GF-D8 (cell line): ENCODE measurements at regions not wholly inside any gene's neighbourhood (a gene's known extent, or its start where the extent isn't known, plus 50 kb on each side); places are given as distances from the start of the nearest gene placed in this dataset.

Source experiments
- DNase-seq: peaks from one replicate; lab custom pipeline; 2025; lab: John Stamatoyannopoulos, UW

DNA sequence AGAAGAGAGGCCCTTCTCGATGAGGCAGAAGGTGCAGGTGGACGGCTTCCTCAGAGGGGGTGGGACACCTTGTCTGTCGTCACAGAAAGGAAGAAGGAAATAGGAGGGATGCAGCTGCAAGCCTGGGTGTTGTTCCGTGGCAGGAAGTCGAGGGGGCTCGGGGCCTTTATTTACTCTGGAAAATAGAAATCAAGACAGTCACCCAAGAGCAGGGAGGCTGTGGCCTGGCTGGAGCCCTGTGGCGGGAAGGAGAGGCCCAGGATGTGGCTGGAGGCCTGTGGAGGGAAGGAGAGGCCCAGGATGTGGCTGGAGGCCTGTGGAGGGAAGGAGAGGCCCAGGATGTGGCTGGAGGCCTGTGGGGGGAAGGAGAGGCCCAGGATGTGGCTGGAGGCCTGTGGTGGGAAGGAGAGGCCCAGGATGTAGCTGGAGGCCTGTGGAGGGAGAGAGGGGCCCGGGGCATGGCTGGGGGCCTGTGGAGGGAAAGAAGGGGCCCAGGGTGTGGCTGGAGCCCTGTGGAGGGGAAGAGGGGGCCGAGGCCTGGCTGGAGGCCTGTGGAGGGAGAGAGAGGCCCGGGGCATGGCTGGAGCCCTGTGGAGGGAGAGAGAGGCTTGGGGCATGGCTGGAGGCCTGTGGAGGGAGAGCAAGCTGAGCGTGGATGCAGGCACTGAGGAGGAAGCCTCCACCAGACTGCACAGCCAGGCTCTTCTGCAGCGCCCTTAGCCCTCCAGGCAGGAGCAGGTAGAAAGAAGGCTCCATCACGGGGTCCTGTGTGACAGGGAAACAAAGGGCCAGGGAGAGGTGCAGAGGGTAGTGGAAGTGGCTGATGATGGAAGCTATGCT is 97.3 kb upstream of the SFMBT2 start:
- DNase-seq: peak; percentile 29

DNA sequence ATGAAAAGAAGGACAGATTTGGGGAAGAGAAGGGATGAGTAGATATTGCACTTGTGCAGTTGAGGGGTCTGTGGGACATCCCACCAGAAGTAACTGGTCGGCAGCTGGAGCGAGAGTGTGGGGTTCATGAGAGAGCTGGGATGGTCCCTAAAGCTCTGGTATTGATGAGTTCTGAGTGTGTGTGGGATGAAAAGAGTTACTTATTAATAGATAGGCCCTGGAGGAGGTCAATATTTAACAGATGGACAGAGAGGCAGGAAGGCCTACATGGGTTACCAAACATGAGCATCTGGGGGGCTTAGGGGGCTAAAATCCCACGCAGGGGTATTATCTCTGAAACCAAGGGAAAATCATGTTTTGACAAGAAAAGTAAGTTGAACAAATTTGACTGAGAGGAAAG is 95.7 kb upstream of the SFMBT2 start:
- no peak for DNase-seq

DNA sequence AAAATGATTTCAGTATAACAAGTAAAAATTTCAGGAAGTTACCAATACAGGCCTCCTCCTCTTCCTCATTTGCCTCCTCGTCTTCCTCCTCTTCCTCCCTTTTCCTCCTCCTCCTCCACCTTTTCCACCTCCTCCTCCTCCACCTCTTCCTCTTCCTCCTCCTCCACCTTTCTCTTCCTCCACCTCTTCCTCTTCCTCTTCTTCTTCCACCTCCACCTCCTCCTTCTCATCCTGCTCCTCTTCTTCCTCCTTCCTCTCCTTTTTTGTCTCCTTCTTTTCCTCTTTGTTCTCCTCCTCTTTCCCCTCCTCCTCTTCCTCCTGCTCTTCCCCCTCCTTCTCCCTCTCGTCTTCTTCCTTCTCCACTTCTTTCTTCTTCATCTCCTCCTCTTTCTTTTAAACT is 94.4 kb upstream of the SFMBT2 start:
- no peak for DNase-seq

DNA sequence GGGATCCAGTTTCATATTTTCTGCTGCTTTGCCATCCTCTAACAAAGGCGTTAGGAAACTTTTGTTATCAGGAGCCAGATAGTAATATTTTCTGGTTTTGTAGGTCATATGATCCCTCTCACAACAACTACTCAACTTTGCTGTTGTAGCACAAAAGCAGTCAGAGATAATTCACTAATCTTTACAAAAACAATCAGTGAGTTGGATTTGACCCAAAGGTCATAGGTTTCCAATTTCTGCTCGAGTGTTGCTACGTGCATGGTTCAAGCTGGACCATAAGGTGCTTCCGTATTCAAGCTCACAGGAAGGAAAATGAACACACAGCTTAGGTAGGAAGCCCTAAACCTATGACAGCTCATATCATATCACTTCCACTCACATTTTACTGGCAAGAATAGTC is 92.4 kb upstream of the SFMBT2 start:
- DNase-seq: no peak

DNA sequence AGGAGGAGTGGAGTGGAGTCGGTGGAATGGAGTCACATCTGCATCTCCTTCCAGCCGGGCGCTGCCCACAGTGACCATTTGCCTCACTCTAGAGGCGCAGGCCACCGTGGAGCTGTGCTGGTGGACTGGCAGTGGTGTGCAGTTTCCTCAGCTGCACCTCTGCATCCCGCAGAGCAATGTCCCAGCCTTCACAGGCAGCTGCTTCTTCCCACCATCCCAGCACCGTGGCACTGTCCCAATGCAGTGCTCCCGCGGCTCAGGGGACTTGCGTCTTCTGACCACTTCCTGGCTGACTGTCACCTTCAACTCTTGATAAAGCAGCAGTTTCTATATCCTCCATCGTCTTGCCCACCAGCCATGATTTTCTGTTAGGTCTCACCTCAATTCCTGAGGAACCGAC is 90.3 kb upstream of the SFMBT2 start:
- DNase-seq: no peak

DNA sequence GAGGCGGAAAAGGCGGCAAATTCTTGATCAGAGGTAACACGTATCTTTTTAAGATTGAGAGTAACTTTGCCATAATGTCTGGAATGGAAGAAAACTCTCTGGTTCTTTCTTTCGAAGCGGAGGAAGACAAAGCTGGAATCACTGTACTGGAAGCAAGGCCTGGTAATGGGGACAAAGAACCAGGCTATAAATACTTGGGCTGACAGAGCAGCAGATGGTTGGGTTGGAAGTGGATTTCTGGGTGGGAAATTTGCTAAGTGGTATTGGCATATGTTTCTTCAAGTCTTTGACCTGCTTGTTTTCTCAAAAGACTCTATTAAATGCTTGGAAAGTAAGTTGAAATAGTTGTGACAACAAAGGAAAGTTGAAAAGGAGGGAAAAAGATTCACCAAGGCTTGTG is 87.3 kb upstream of the SFMBT2 start:
- DNase-seq: no peak

DNA sequence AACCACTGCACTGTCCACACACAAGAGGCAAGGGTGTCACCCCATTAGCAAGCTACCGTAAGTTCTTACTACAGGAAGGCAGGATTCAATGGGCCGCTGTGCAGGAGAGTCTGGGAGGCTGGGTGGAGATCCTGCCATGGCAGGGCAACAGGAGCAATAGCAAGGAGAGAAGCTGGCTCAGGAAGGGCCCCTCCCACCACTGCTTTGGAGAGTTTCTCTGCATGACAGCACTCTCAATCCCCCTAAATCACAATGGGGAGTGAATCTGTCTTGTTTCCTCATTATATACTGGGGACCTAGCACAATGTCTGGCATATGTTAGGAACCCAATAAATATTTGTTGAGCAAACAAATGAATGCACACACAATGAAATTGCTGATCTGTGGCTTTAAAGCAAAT is 83.2 kb upstream of the SFMBT2 start:
- no peak for DNase-seq

DNA sequence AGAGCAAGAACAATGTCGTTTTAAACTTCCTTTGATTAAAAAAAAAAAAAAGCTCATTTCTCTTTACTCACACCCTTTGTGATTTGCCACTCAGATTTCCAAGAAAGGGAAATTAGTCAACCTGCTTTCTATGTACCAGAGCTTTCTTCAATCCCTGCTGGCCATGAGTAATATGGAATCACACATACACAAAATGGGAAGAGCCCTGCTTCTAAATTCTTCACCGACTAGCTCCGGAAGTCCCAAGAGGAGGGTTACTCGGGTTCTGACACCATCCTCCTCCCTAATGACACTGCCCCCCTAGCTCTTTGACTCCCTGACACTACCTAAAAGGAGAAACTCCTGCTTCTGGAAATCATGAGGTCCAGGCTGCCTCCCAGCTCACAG is 81.8 kb upstream of the SFMBT2 start:
- DNase-seq: no peak

DNA sequence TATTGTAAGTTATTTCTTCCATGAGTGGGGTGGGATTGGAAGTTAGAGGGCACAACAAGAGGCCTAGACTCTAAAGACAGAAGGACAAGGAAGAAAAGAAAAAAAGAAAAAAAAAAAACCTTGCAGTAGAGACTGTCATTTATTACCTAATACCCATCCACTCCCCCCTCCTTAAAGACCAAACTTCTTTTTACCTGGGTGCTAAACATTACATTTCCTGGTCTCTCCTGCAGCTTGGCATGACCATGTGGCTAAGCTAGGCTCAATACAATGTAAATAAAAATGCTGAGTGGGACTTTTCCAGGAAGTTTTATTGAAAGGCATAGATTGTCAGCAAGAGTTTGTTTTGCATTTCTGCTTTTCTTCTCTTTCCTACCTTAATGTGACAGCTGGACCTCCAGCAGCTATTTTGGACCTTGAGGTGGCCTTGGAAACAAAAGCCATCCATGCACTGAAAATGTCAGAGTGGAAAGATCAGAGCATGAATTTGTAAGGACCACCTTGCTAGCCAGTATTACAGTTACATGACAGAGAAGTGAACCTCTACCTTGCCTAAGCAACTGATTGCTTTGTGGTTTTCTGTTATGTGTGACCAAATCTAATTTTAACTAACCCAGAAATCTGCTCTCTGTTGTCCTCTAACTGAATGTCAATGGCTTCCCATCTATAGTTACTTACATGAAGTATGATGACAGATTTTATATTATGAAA is 81.3 kb upstream of the SFMBT2 start:
- DNase-seq: no peak

DNA sequence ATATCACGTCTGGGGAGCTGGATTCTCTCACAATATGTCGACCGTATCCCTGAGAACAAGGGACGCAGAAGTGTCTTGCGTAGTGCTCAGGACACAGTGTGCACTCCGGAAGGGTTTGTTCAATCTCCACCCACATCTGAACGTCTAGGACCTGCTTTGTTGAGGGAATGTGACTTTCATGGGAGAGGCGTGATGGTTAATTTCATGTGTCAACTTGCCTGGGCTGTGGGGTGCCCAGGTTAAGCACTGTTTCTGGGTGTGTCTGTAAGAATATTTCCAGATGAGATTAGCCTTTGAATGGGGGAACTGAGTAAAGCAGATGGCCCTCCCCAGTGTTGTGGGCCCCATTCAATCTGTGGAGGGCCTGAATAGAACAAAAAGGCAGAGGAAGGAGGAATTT is 80.4 kb upstream of the SFMBT2 start:
- DNase-seq: no peak

DNA sequence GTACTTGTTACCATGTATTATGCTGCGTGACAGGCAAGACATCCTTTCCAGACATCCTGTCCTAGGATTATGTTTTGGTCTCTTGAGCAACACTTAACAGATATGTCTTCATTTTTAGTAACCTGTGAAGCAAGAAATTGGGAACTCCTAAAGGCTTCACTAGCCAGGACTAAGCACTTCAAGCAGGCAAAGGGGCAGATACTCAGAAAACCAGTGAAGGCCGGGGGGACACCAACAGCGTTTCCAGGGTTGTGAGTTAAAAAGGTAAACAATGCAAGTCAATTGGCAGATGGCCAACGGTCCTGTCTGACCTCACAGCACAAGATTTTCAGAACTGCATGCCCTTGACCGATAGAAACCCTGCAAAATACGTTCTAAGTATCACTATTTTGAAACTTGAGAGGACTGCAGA is 77.6 kb upstream of the SFMBT2 start:
- DNase-seq: no peak

DNA sequence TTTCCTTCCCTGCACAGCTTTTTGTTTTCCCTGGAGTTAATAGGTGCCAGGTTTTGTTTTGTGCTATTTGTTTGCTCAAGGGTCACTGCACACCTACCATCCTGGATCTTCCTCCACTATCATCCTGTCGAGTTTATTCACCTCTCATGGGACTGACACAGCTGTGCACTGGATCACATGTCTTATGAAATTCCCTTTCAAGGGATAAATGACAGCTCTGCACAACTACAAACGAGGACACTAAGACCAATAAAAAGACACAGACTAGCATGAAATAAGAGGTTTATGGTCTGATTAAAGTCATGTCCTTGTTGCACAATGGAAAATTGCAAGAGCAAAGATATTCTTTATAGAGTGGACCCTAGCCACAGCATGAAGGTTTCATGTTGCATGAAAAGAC is 76.7 kb upstream of the SFMBT2 start:
- DNase-seq: no peak

DNA sequence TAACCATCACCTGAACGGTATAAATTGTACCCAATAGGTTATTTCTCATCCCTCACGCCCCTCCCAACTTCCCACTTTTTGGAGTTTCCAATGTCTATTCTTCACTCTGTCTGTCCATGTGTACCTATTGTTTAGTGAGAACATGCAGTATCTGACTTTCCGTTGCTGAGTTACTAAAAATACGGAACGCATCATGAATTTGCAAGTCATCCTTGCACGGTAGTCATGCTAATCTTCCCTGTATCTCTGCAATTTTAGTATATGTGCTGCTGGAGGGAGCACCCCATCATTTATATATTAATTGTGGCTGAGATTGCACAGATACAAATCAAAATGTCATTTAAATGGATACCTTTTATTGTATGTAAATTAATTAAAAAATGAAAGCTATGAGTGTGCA is 75.7 kb upstream of the SFMBT2 start:
- DNase-seq: no peak

DNA sequence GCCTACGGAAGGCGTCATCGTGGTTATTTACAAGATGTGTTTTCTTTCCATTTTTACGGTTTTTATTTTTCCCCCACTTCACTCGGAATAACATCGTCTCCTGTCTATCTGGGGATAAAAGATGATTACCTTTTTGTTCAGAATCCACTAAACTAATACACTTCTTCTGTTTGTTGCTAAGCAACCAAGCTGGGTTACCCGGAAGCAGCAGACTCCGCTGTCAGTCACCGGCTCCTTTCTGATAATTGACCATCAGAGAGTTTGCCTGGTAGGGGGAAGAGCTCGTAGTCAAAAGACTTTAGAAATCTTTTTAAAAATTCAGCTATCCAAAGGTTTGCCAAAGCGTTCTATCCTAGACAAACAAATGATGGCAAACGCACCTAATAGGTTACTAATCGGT is 75.0 kb upstream of the SFMBT2 start:
- DNase-seq: no peak

DNA sequence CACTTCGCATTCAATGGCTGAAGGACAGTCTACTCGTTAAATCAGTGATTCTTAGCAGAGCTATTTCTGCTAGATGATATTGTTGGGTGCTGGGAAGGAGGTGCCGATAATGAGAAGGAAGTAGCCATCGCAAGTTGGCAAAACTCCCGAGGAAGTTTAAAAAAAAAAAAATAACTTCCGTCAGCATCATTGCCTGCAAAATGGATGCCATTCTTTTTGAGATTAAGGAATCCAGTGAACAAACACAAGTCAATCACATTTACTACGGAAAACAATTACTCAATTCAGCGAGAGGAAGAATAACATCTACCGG is 74.4 kb upstream of the SFMBT2 start:
- no peak for DNase-seq

DNA sequence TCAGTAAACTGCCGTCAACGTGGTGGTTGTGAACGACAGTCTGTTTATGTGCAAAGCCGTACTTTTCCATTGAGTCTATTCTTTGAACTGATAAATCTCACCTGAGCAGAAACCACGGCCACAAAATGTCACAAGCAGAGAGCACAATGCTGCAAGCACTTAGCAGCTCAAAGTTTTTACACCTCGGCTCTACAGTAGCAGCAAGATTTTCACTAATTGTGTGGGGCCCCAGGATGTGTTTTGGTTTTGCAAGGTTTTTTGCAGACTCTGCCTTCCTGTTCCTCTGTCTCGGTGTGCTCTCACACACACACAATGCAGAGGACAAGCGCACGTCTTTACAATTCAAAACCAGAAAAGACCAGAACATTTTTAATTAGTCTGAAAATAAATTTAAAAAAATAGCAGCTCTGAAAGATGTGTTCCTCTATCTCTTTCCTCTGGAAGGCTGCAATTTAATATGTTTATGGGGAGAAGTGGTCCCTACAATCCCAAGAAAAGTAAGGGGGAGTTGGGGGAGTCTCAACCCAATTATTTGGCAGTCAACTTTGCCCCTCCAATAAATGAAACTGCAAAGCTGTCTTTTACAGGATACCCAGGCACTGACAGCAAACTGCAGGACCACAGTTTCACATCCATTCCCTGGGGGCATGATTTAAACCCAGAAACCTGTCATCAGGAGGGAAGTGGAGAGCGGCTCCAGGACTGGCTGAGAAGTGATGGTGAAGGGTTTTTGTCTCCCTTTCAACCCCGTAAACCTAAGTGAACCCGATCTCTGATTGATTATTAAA is 73.8 kb upstream of the SFMBT2 start:
- peak; percentile 63 for DNase-seq

DNA sequence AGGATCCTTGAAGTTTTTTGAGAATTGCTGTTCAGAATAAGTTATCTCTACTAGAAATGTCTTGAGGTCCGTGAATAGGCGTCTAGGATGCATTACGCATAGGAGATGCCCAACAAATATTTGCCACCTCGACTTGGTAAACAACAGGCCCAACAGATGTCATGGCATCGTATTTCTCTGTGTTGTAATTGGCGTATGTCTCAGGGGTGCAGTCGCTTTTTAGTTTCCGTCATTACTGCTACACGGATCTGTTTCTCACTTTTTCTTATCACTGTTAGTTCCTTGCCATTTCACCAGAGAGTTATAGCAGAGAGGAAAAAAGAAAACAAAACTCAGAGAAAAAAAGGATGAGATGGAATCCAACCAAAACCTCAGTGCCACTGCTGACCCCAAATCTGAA is 73.0 kb upstream of the SFMBT2 start:
- no peak for DNase-seq

DNA sequence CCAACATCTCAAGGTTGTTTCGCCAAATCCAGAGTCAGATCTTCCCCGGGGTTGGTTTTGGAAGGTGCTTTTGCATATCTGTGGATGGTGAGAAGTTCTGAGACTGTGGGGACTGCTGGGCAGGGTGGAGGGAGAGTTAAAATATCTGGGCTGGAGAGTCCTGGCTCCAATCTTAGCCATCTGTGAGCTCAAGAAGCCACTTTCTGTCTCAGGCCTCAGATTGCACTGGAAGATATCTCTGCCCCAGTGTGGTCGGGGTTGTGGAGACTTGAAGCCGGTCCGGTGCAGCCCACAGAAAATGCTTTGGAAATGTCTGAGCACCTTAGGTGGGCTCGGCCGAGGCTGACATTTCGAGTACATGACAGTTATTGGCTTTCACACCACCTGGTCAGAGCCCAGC is 72.2 kb upstream of the SFMBT2 start:
- no peak for DNase-seq

DNA sequence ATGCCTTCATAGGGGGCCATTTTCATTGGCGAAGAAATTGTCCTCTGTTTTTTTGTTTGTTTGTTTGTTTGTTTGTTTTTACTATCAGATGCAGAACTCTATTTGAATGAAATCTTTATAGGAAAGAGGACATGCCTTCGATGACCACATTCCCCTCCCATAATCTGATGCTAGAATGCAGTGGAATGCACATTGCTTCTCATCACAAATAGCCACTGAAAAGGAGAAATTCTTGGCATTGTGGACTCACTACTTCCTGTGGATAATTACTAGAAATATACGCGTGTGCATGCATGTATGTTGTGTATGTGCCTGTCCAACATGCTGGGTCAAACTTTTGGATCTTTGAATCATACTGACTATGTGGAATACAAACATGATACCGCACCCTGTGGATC is 70.5 kb upstream of the SFMBT2 start:
- DNase-seq: no peak

DNA sequence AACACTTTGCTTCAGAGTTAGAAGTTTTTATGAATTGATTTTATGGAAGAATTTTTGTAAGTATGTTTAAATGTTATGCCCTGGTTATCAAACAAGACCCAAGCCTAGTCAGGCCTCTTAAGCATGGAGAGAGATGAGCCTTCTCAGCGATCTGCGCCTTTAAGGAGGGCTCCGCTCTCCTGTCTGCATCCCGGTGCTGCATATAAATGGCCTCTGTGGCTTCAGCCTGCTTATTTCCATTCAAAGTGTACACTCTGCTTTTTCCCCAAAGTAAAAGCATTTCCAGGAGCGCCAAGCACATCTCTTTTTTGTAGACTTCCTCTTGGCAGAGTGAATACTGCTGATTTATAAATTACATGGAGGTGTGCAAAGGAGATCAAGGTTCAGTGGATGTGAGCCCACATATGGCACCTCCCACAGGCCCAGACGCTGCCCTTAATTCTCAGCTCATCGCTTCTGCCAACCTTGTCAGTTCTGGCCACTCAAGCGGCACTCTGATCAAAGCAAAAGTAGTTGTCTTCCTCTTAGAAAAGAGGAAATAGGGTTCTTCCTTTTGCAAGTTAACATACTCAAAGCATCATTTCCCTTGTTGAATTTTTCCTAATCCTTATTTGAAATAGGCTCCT is 70.0 kb upstream of the SFMBT2 start:
- DNase-seq: peak; percentile 15

DNA sequence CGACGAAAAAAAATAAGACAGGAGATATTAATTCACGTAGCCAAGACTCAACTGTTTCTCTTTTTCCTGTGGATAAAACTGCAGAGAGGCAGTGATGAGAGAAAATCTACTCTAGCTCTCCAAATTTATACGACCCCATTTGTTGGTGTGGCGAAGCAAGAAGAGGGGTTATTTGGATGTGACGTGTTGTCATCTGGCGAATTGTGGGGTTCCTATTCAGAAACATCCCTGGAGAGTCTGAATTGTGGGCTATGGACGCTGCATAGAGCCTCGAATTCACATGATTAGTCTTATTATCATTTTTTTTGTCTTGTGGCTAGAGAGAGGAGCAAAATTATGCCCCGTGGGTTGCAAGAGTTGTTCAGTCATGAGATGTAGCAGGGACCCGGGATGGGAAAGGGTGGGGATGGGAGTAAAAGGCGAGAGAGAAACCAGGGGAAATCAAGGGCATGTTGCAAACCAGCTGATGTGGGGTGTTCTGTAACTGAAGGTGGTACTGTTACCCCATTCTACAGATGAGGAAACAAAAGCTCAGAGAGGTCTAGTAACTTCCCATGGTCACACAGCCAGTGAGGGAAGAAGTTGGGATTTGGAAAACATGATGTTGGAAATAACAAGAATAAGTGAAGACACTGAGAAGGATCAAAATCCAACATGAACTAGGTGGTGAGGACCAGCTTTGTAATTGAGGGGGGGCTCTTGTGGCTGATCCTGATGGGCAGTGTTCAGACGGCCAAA is 69.2 kb upstream of the SFMBT2 start:
- no peak for DNase-seq
